ENCODE measurements at regions not wholly inside any gene's neighbourhood (a gene's known extent, or its start where the extent isn't known, plus 50 kb on each side); places are given as distances from the start of the nearest gene placed in this dataset.

- TF ChIP-seq CTCF (IDR thresholded peaks at IDR 0.05; ENCODE audit: insufficient read depth, low read length, severe bottlenecking), result no peak
- Histone ChIP-seq H3K4me3 (ENCODE audit: low read depth, low read length) (no peak overlapping the region), H3K36me3 (ENCODE audit: control insufficient read depth, insufficient read depth, low read length) (no peaks in the 10 kb centered on the region), H3K27me3 (ENCODE audit: control insufficient read depth, insufficient read depth, low read length) (no peaks in the 10 kb centered on the region)
- DNase-seq (ENCODE audit: low read depth), result no peak
- FAIRE-seq, result no peak
Observed at GRCh38 chr19:29118389-29118788, 94.6 kb downstream of the UQCRFS1 start.

- no peak for TF ChIP-seq CTCF (IDR thresholded peaks at IDR 0.05; ENCODE audit: insufficient read depth, low read length, severe bottlenecking)
- no peak for DNase-seq (ENCODE audit: low read depth)
- Histone ChIP-seq H3K27me3 (ENCODE audit: control insufficient read depth, insufficient read depth, low read length) (no peaks in the 10 kb centered on the region), H3K4me3 (ENCODE audit: low read depth, low read length) (no peak overlapping the region), H3K36me3 (ENCODE audit: control insufficient read depth, insufficient read depth, low read length) (no peaks in the 10 kb centered on the region)
- FAIRE-seq, result no peak
Observed at GRCh38 chr19:29117926-29118325, 95.0 kb downstream of the UQCRFS1 start.

GRCh38 chr19:29115181-29115580 lies 97.8 kb downstream of the UQCRFS1 start:
- Histone ChIP-seq H3K27me3 (ENCODE audit: control insufficient read depth, insufficient read depth, low read length) (no peaks in the 10 kb centered on the region), H3K4me3 (ENCODE audit: low read depth, low read length) (no peak overlapping the region)
- FAIRE-seq, result no peak

GRCh38 chr19:29113838-29114237 lies 99.1 kb downstream of the UQCRFS1 start:
- FAIRE-seq (no peak), DNase-seq (ENCODE audit: low read depth) (no peak)
- Histone ChIP-seq H3K27me3 (ENCODE audit: control insufficient read depth, insufficient read depth, low read length) (no peaks in the 10 kb centered on the region), H3K4me3 (ENCODE audit: low read depth, low read length) (no peak overlapping the region), H3K36me3 (ENCODE audit: control insufficient read depth, insufficient read depth, low read length) (no peaks in the 10 kb centered on the region)
- TF ChIP-seq CTCF (IDR thresholded peaks at IDR 0.05; ENCODE audit: insufficient read depth, low read length, severe bottlenecking), result no peak

More at GRCh38 chr19:29115181-29115580, 97.8 kb downstream of the UQCRFS1 start:
- TF ChIP-seq CTCF (IDR thresholded peaks at IDR 0.05; ENCODE audit: insufficient read depth, low read length, severe bottlenecking), result no peak
- no peaks in the 10 kb centered on the region for H3K36me3 ChIP-seq (ENCODE audit: control insufficient read depth, insufficient read depth, low read length)
- no peak for DNase-seq (ENCODE audit: low read depth)

GRCh38 chr19:29111576-29111975 lies 101.4 kb downstream of the UQCRFS1 start:
- Histone ChIP-seq H3K27me3 (ENCODE audit: control insufficient read depth, insufficient read depth, low read length) (no peaks in the 10 kb centered on the region), H3K4me3 (ENCODE audit: low read depth, low read length) (no peak overlapping the region), H3K36me3 (ENCODE audit: control insufficient read depth, insufficient read depth, low read length) (no peaks in the 10 kb centered on the region)
- TF ChIP-seq CTCF (IDR thresholded peaks at IDR 0.05; ENCODE audit: insufficient read depth, low read length, severe bottlenecking), result no peak
- FAIRE-seq (no peak), DNase-seq (ENCODE audit: low read depth) (no peak)

GRCh38 chr19:29107831-29108230 lies 105.1 kb downstream of the UQCRFS1 start:
- H3K27me3 ChIP-seq (ENCODE audit: control insufficient read depth, insufficient read depth, low read length), result no peaks in the 10 kb centered on the region
- H3K36me3 ChIP-seq (ENCODE audit: control insufficient read depth, insufficient read depth, low read length), result no peaks in the 10 kb centered on the region
- no peak for DNase-seq (ENCODE audit: low read depth)
- no peak overlapping the region for H3K4me3 ChIP-seq (ENCODE audit: low read depth, low read length)
- no peak for TF ChIP-seq CTCF (IDR thresholded peaks at IDR 0.05; ENCODE audit: insufficient read depth, low read length, severe bottlenecking)
- peak; percentile 86 for FAIRE-seq

Data from bronchial epithelial cell (primary cell).